Activated T-helper 2 cell treated with anti-CD3 and anti-CD28 coated beads, Interferon-gamma antibody, Interleukin-2, Interleukin-4, amounts not matched to agents 10 μg/mL and 5 μg/mL and 100 μg/mL, durations not matched to agents 14 hours and 24 hours and 36 hours (primary cell): ENCODE measurements at regions not wholly inside any gene's neighbourhood (a gene's known extent, or its start where the extent isn't known, plus 50 kb on each side); places are given as distances from the start of the nearest gene placed in this dataset.
"Not testable (repeated sequence)": the region's sequence is repeated elsewhere in the genome, so short reads cannot be mapped to it uniquely, and the experiment has no call there.

ENCODE experiments used
- DNase-seq: peaks from one replicate; pipeline ENCODE4 v3.0.0; 2021; ENCODE audit warnings: low spot score
- H3K27ac Mint-ChIP-seq: one replicate; pipeline ENCODE4 v1.8.0; 2021; ENCODE audit warnings: mixed read lengths
- H3K27me3 Mint-ChIP-seq: one replicate; pipeline ENCODE4 v1.8.0; 2021; ENCODE audit warnings: low read depth, mixed read lengths
- H3K36me3 Mint-ChIP-seq: one replicate; pipeline ENCODE4 v1.8.0; 2021; ENCODE audit warnings: low read depth, mixed read lengths
- H3K4me1 Mint-ChIP-seq: one replicate; pipeline ENCODE4 v1.8.0; 2021; ENCODE audit warnings: low read depth, mixed read lengths
- H3K4me3 Mint-ChIP-seq: one replicate; pipeline ENCODE4 v1.8.0; 2021; ENCODE audit warnings: low read depth, mild to moderate bottlenecking, moderate library complexity, mixed read lengths
- H3K9me3 Mint-ChIP-seq: one replicate; pipeline ENCODE4 v1.8.0; 2021; ENCODE audit warnings: mixed read lengths
- intact Hi-C: fragments of 100-400 bp; cut with micrococcal nuclease; formaldehyde crosslinking; loops from one replicate; pipeline ENCODE4 v1.15.1; 2023

GRCh38 chr5:124614105-124614504, 132.3 kb downstream of the ZNF608 start:
- H3K4me3 Mint-ChIP-seq, result no peak overlapping the region
- intact Hi-C loops, result no loop called here
- no peaks in the 10 kb centered on the region for H3K9me3 Mint-ChIP-seq
- no peaks in the 10 kb centered on the region for H3K4me1 Mint-ChIP-seq
- H3K27ac Mint-ChIP-seq, result no peak overlapping the region
- no peak for DNase-seq
- H3K36me3 Mint-ChIP-seq, result no peaks in the 10 kb centered on the region
- no peaks in the 10 kb centered on the region for H3K27me3 Mint-ChIP-seq

GRCh38 chr5:124613273-124613953, 133.0 kb downstream of the ZNF608 start:
- Mint-ChIP-seq H3K36me3 (no peaks in the 10 kb centered on the region), H3K27me3 (no peaks in the 10 kb centered on the region), H3K4me1 (no peaks in the 10 kb centered on the region), H3K27ac (no peak overlapping the region), H3K9me3 (no peaks in the 10 kb centered on the region), H3K4me3 (no peak overlapping the region)
- intact Hi-C loops, result no loop called here
- DNase-seq, result no peak

GRCh38 chr5:124612023-124612422, 134.4 kb downstream of the ZNF608 start:
- Mint-ChIP-seq H3K9me3 (no peaks in the 10 kb centered on the region), H3K4me1 (no peaks in the 10 kb centered on the region), H3K4me3 (no peak overlapping the region), H3K36me3 (no peaks in the 10 kb centered on the region), H3K27me3 (no peaks in the 10 kb centered on the region), H3K27ac (no peak overlapping the region)
- intact Hi-C loops, result no loop called here
- no peak for DNase-seq

GRCh38 chr5:124611262-124611661, 135.2 kb downstream of the ZNF608 start:
- H3K27ac Mint-ChIP-seq, H3K9me3 Mint-ChIP-seq, H3K27me3 Mint-ChIP-seq, DNase-seq, H3K4me1 Mint-ChIP-seq, H3K4me3 Mint-ChIP-seq, intact Hi-C loops, H3K36me3 Mint-ChIP-seq: not testable (repeated sequence)

- H3K9me3 Mint-ChIP-seq, H3K36me3 Mint-ChIP-seq, H3K4me1 Mint-ChIP-seq, intact Hi-C loops, H3K4me3 Mint-ChIP-seq, DNase-seq, H3K27ac Mint-ChIP-seq, H3K27me3 Mint-ChIP-seq: not testable (repeated sequence)
Observed at GRCh38 chr5:124609685-124610084, 136.8 kb downstream of the ZNF608 start.

- no peaks in the 10 kb centered on the region for H3K4me1 Mint-ChIP-seq
Observed at GRCh38 chr5:124606543-124606942, 139.9 kb downstream of the ZNF608 start.

GRCh38 chr5:124606093-124606492, 140.3 kb downstream of the ZNF608 start:
- DNase-seq, result no peak
- Mint-ChIP-seq H3K9me3 (no peaks in the 10 kb centered on the region), H3K36me3 (no peaks in the 10 kb centered on the region), H3K4me1 (no peaks in the 10 kb centered on the region), H3K27ac (no peak overlapping the region), H3K27me3 (no peaks in the 10 kb centered on the region), H3K4me3 (no peak overlapping the region)
- intact Hi-C loops, result no loop called here

More at GRCh38 chr5:124606543-124606942, 139.9 kb downstream of the ZNF608 start:
- H3K27ac Mint-ChIP-seq, result no peak overlapping the region
- no peak for DNase-seq
- H3K36me3 Mint-ChIP-seq, result no peaks in the 10 kb centered on the region
- H3K27me3 Mint-ChIP-seq, result no peaks in the 10 kb centered on the region
- intact Hi-C loops, result no loop called here
- no peaks in the 10 kb centered on the region for H3K9me3 Mint-ChIP-seq
- H3K4me3 Mint-ChIP-seq, result no peak overlapping the region

GRCh38 chr5:124605541-124605940, 140.9 kb downstream of the ZNF608 start:
- H3K36me3 Mint-ChIP-seq, result no peaks in the 10 kb centered on the region
- intact Hi-C loops, result no loop called here
- H3K27me3 Mint-ChIP-seq, result no peaks in the 10 kb centered on the region
- H3K4me1 Mint-ChIP-seq, result no peaks in the 10 kb centered on the region
- no peaks in the 10 kb centered on the region for H3K9me3 Mint-ChIP-seq
- no peak overlapping the region for H3K4me3 Mint-ChIP-seq
- DNase-seq, result no peak
- no peak overlapping the region for H3K27ac Mint-ChIP-seq

- no peak overlapping the region for H3K4me3 Mint-ChIP-seq
- no peaks in the 10 kb centered on the region for H3K27me3 Mint-ChIP-seq
- H3K4me1 Mint-ChIP-seq, result no peaks in the 10 kb centered on the region
- intact Hi-C loops, result no loop called here
- no peaks in the 10 kb centered on the region for H3K36me3 Mint-ChIP-seq
- H3K27ac Mint-ChIP-seq, result no peak overlapping the region
- DNase-seq, result no peak
- H3K9me3 Mint-ChIP-seq, result no peaks in the 10 kb centered on the region
Observed at GRCh38 chr5:124604419-124604818, 142.0 kb downstream of the ZNF608 start.

- DNase-seq, result no peak
Observed at GRCh38 chr5:124602925-124603650, 143.4 kb downstream of the ZNF608 start.

GRCh38 chr5:124599028-124599973, 147.1 kb downstream of the ZNF608 start:
- Mint-ChIP-seq H3K4me1 (no peaks in the 10 kb centered on the region), H3K27me3 (no peaks in the 10 kb centered on the region), H3K36me3 (no peaks in the 10 kb centered on the region), H3K4me3 (no peak overlapping the region), H3K9me3 (no peaks in the 10 kb centered on the region), H3K27ac (no peak overlapping the region)
- no peak for DNase-seq
- intact Hi-C loops, result no loop called here

More at GRCh38 chr5:124602925-124603650, 143.4 kb downstream of the ZNF608 start:
- intact Hi-C loops, result no loop called here
- no peaks in the 10 kb centered on the region for H3K36me3 Mint-ChIP-seq
- no peaks in the 10 kb centered on the region for H3K4me1 Mint-ChIP-seq
- no peaks in the 10 kb centered on the region for H3K9me3 Mint-ChIP-seq
- H3K4me3 Mint-ChIP-seq, result no peak overlapping the region
- H3K27ac Mint-ChIP-seq, result no peak overlapping the region
- no peaks in the 10 kb centered on the region for H3K27me3 Mint-ChIP-seq

- Mint-ChIP-seq H3K27me3 (no peaks in the 10 kb centered on the region), H3K4me3 (no peak overlapping the region), H3K36me3 (no peaks in the 10 kb centered on the region), H3K4me1 (no peaks in the 10 kb centered on the region), H3K27ac (no peak overlapping the region), H3K9me3 (no peaks in the 10 kb centered on the region)
- intact Hi-C loops, result no loop called here
- DNase-seq, result no peak
Observed at GRCh38 chr5:124596595-124597421, 149.6 kb downstream of the ZNF608 start.
